HL-60 (cell line): ENCODE measurements at regions not wholly inside any gene's neighbourhood (a gene's known extent, or its start where the extent isn't known, plus 50 kb on each side); places are given as distances from the start of the nearest gene placed in this dataset.
A peak's percentile ranks its signal among the peaks of the same experiment; 100 is the strongest.

Experiments
- DNase-seq, 2 experiments: peaks; one replicate each; pipeline ENCODE4 v3.0.0-alpha.2; 2010 to 2020; ENCODE audit warnings: low read depth in 1 of 2, low spot score in 1 of 2
- H3K27ac ChIP-seq: fragments of 250-450 bp; sonication (Bioruptor Pico); replicated peaks from 2 replicates; pipeline ENCODE4 v1.5.1; 2020; ENCODE audit warnings: mild to moderate bottlenecking, moderate library complexity
- H3K27me3 ChIP-seq: fragments of 250-450 bp; sonication (Bioruptor Pico); 2 replicates; pipeline ENCODE4 v1.5.1; 2021; ENCODE audit warnings: mild to moderate bottlenecking, moderate library complexity; ENCODE audit not compliant: insufficient read depth, poor library complexity, severe bottlenecking
- H3K4me3 ChIP-seq: replicated peaks from 2 replicates; pipeline ENCODE4 v1.5.1; 2011; ENCODE audit warnings: mild to moderate bottlenecking, control low read depth, low read length; ENCODE audit not compliant: insufficient read depth
- GABPA ChIP-seq: IDR thresholded peaks from 2 replicates; pipeline ENCODE4 v1.6.1; 2012; ENCODE audit warnings: low read depth
- POLR2AphosphoS5 ChIP-seq: IDR thresholded peaks from 2 replicates; pipeline ENCODE4 v1.6.1; 2012; ENCODE audit warnings: low read depth
- REST ChIP-seq: IDR thresholded peaks from 2 replicates; pipeline ENCODE4 v1.6.1; 2012; ENCODE audit warnings: low read depth; ENCODE audit not compliant: insufficient replicate concordance
- SPI1 ChIP-seq: IDR thresholded peaks from 2 replicates; pipeline ENCODE4 v1.6.1; 2012; ENCODE audit warnings: low read depth, mild to moderate bottlenecking, borderline replicate concordance
- TF ChIP-seq, protein P1 (sequence below): IDR thresholded peaks from one replicate; pipeline ENCODE4 v1.5.1; 2011; ENCODE audit warnings: low read length, control low read depth, inconsistent platforms; ENCODE audit not compliant: insufficient read depth

DNA sequence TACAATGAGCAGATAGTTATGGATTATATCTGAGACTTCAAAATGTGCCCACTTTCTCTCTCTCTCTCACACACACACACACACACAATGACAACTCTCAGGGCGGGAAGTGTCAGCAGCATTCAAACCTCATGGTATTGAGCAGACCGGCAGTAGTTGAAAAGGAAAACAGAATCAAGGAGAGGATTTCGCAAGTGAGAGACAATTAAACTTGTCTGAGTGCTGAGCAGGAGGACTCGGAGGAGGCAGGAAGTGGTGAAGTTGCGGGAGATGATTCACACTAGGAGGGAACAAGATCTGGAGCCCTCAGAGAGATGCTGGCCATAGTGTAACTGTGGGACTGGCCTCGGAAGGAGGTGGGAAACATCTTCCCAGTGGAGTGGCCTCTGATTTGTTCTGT lies 353.1 kb downstream of the EFNB2 start:
- no peak overlapping the region for H3K4me3 ChIP-seq
- no peaks in the 10 kb centered on the region for H3K27me3 ChIP-seq
- H3K27ac ChIP-seq: no peak overlapping the region
- peak; percentile 30 to 64 for DNase-seq
- TF ChIP-seq REST (no peak), GABPA (no peak), SPI1 (no peak), POLR2AphosphoS5 (no peak)
- TF ChIP-seq, protein P1, sequence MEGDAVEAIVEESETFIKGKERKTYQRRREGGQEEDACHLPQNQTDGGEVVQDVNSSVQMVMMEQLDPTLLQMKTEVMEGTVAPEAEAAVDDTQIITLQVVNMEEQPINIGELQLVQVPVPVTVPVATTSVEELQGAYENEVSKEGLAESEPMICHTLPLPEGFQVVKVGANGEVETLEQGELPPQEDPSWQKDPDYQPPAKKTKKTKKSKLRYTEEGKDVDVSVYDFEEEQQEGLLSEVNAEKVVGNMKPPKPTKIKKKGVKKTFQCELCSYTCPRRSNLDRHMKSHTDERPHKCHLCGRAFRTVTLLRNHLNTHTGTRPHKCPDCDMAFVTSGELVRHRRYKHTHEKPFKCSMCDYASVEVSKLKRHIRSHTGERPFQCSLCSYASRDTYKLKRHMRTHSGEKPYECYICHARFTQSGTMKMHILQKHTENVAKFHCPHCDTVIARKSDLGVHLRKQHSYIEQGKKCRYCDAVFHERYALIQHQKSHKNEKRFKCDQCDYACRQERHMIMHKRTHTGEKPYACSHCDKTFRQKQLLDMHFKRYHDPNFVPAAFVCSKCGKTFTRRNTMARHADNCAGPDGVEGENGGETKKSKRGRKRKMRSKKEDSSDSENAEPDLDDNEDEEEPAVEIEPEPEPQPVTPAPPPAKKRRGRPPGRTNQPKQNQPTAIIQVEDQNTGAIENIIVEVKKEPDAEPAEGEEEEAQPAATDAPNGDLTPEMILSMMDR: no peak

DNA sequence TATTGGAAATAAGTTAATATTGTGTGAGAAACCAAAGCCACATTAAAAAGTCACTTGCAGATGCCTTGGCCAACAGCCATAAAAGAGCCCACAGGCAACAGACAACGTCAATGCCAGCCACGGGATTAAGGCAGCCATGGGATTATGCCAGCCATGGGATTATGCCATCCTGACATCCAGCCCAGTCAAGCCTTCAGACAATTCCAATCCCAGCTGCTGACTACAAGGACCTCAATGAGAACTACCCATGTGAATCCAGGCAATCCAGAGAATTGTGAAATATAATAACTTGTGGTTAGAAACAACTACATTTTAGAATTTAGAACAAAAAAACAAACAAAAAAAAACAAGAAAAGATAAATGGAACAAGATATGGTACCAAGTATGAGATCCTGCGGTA lies 356.6 kb downstream of the EFNB2 start:
- H3K27ac ChIP-seq: no peak overlapping the region
- H3K4me3 ChIP-seq: no peak overlapping the region
- no peak for DNase-seq
- TF ChIP-seq REST: no peak
- H3K27me3 ChIP-seq: no peaks in the 10 kb centered on the region

- DNase-seq: no peak
Measured at GRCh38 chr13:106177146-106177545, 358.3 kb downstream of the EFNB2 start.

More at GRCh38 chr13:106177146-106177545, 358.3 kb downstream of the EFNB2 start:
- H3K27ac ChIP-seq: no peak overlapping the region
- no peak overlapping the region for H3K4me3 ChIP-seq
- TF ChIP-seq POLR2AphosphoS5: no peak
- TF ChIP-seq, protein P1: no peak
- TF ChIP-seq SPI1: no peak
- TF ChIP-seq REST: no peak
- TF ChIP-seq GABPA: no peak
- H3K27me3 ChIP-seq: peaks cover 2% of the 10 kb centered on the region
